ENCODE measurements at regions not wholly inside any gene's neighbourhood (a gene's known extent, or its start where the extent isn't known, plus 50 kb on each side); places are given as distances from the start of the nearest gene placed in this dataset.

- DNase-seq (ENCODE audit: low spot score) = no peak
- H3K36me3 ChIP-seq (ENCODE audit: control insufficient read depth in 4 of 4, insufficient read depth in 3 of 4, low read depth in 1 of 4, low read length in 3 of 4) = no peaks in the 10 kb centered on the region
- no peaks in the 10 kb centered on the region for H3K4me1 ChIP-seq (ENCODE audit: control insufficient read depth in 4 of 4, insufficient read depth in 4 of 4, low read length in 3 of 4)
- TF ChIP-seq FOXA1 (IDR thresholded peaks at IDR 0.05) = no peak
- no peak for TF ChIP-seq FOXA2 (IDR thresholded peaks at IDR 0.05)
- no peak for TF ChIP-seq HNF4A (conservative IDR thresholded peaks at IDR 0.05)
- no peak for TF ChIP-seq SP1 (IDR thresholded peaks at IDR 0.05)
- TF ChIP-seq ATF3 (IDR thresholded peaks at IDR 0.05) = no peak
- TF ChIP-seq JUND (IDR thresholded peaks at IDR 0.05) = no peak
- TF ChIP-seq CTCF (IDR thresholded peaks at IDR 0.05; ENCODE audit: low read depth, low read length, missing input control) = no peak
- TF ChIP-seq GABPA (IDR thresholded peaks at IDR 0.05 in 1 of 2, conservative IDR thresholded peaks at IDR 0.05 in 1 of 2) = no peak
- no peak for TF ChIP-seq HNF4G (IDR thresholded peaks at IDR 0.05)
- no peak for TF ChIP-seq MAX (IDR thresholded peaks at IDR 0.05)
- no peak for TF ChIP-seq ZBTB33 (IDR thresholded peaks at IDR 0.05)
- no peak for TF ChIP-seq RXRA (IDR thresholded peaks at IDR 0.05)
- no peak for TF ChIP-seq YY1 (IDR thresholded peaks at IDR 0.05)
- no peak for TF ChIP-seq NR2F2 (IDR thresholded peaks at IDR 0.05)
- TF ChIP-seq REST (IDR thresholded peaks at IDR 0.05) = no peak
- H3K9ac ChIP-seq (ENCODE audit: low read depth in 1 of 2, low read length in 2 of 2) = no peak overlapping the region
- H3K9me3 ChIP-seq (ENCODE audit: control insufficient read depth in 4 of 4, low read length in 3 of 4) = no peaks in the 10 kb centered on the region
- H3K4me3 ChIP-seq (ENCODE audit: low read depth in 1 of 3, low read length in 3 of 3) = no peak overlapping the region
- 95% methylated on average over 2 of the region's 2 CpGs for WGBS
- no peaks in the 10 kb centered on the region for H3K27me3 ChIP-seq (ENCODE audit: control insufficient read depth in 4 of 4, insufficient read depth in 4 of 4, low read length in 3 of 4)
- H3K27ac ChIP-seq (ENCODE audit: low read depth in 1 of 2, low read length in 2 of 2) = no peak overlapping the region
Observed at GRCh38 chr14:71383510-71383909, 476.3 kb downstream of the PCNX1 start.
